ENCODE measurements at regions not wholly inside any gene's neighbourhood (a gene's known extent, or its start where the extent isn't known, plus 50 kb on each side); places are given as distances from the start of the nearest gene placed in this dataset.
"Not testable (repeated sequence)": the region's sequence is repeated elsewhere in the genome, so short reads cannot be mapped to it uniquely, and the experiment has no call there.

- no peak for DNase-seq
Observed at GRCh38 chr13:86870444-86870843, 800.7 kb upstream of the SLITRK5 start.

DNA sequence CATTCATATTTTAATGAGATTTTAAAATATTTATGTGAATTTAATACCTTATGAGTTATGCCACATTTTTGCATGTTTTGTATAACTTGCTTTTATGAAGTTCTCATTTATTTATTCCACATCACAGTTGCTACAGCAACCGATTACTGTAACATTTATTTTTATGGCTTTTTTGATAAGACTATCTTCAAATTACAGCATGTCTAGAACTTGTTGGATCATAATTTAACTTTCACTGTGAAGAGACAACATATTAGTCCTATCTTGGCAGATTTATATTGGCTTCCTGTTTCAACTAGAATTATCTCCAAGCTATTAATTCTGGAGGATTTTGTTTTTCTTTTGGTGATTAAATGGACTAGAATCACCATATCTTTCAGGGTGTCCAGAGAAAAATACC, 793.7 kb upstream of the SLITRK5 start:
- no peak for DNase-seq

DNA sequence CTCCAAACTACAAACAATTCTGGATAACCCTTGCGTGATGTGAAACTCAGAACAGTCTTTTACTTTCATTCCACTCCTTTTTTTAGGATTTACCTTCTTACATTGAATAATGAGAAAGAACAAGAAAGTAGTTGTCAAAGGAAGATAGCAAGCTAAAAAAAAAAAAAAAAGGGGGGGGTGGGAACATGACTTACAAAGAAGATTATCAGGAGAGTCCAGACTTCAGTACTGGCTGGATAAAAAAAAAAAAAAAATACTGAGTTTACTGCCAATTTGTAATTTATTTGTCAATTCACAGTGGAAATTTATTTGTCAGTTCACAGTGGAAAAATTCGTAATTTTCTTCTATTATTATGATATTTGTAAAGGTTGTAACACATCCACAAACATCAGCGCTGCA, 792.4 kb upstream of the SLITRK5 start:
- DNase-seq: no peak

DNA sequence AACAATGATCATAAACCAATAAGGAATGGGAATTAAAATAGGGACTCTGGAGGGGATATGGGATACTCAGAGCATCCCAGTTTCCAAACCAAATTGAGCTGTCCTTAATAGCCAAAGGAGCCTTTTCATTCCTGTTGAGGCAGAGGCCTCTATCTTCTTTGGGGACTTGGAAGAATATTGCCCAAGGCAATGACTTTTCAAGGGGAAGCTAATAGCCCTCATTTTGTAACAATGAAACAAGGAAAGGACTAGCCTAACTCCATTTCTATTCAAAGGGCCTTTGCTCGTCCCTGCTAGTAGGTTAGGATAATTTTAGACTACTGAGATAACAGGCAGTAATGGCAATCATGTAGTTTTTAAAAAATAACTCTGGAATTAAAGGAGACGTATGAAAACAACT, 789.8 kb upstream of the SLITRK5 start:
- no peak for DNase-seq

GRCh38 chr13:86882107-86882506, 789.1 kb upstream of the SLITRK5 start:
- no peak for DNase-seq

- no peak for DNase-seq
Observed at GRCh38 chr13:86882835-86883234, 788.3 kb upstream of the SLITRK5 start.

GRCh38 chr13:86892330-86892729, 778.8 kb upstream of the SLITRK5 start:
- DNase-seq: no peak

DNA sequence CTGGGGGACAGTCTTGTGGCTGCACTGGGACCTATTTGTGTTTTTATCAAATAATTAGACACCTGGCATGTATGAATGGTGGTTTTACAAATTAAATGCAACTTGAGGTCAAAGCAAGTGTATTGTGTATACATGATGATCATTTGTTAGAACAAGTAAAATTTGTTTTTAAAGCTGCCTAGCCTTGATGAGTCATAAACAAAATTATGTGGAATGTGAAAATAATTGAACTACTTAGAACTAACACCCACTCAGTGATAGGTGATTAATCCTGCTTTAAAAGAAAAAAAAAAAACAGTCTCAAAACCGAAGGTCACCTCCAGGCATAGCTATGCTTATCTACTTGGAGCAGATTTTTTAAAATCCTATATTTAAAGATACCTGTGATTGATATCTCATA, 770.3 kb upstream of the SLITRK5 start:
- DNase-seq: no peak

GRCh38 chr13:86906127-86906874, 764.9 kb upstream of the SLITRK5 start:
- DNase-seq: no peak

GRCh38 chr13:86907156-86907555, 764.0 kb upstream of the SLITRK5 start:
- DNase-seq: no peak

DNA sequence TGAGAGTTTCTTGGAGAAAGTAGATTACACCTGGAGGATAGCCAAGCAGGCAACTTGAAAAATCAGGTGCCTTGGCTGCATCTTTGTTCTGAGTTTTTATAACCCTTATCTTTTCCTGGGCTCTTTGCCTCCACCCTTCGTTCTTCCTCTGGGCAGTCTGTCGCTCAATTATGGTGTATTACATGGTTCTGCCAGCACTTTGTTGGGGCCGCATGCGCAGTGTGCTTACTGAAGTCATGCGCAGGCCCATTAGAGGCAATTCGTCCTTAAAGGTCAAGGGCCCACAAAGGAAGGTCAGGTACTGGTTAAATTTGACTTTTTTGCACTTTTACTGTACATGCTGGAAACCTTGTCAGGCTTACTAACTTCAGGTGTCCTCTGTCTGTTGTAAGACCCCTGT, 761.9 kb upstream of the SLITRK5 start:
- no peak for DNase-seq

DNA sequence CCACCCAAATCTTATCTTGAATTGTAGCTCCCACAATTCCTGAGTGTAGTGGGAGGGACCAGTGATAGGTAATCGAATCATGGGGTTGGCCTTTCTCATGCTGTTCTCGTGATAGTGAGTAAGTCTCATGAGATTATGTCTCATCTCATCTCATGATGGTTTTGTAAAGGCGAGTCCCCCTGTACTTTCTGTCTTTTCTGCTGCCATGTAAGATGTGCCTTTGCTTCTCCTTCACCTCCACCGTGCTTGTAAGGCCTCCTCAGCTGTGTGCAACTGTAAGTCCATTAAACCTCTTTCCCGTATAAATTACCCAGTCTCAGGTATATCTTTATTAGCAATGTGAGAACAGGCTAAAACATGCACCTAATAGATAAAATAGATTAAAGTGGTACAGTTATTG, 756.4 kb upstream of the SLITRK5 start:
- no peak for DNase-seq

DNA sequence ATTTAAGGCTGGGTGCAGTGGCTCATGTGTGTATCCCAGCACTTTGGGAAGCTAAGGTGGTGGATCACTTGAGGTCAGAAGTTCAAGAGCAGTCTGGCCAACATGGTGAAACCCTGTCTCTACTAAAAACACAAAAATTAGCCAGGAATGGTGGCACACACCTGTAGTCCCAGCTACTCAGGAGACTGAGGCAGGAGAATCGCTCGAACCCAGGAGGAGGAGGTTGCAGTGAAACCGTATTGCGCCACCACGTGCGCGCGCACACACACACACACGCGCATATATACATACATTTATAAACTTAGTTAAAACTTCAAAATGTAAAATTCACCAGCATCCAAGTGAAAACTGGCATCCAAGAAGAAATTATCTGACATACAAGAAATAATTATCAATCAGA, 753.7 kb upstream of the SLITRK5 start:
- DNase-seq: not testable (repeated sequence)

DNA sequence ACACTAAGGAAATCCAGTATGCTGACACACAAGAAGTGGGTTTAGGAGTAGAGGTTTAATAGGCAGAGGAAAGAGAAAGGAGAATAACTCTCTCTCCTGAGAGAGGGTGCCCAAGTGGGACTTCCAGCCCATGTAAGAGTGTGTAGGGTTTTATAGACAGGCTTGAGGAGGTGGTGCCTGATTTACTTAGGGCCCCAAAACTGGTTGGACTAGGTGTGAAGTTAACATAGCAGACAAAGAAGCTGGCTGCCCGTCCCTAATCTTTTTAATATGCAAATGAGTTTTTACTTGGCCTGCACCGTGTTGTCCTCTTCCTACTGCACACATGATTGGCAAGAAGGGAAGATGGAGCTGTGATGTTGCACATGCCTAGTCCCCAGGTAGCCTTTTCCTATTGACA, 752.5 kb upstream of the SLITRK5 start:
- DNase-seq: no peak

DNA sequence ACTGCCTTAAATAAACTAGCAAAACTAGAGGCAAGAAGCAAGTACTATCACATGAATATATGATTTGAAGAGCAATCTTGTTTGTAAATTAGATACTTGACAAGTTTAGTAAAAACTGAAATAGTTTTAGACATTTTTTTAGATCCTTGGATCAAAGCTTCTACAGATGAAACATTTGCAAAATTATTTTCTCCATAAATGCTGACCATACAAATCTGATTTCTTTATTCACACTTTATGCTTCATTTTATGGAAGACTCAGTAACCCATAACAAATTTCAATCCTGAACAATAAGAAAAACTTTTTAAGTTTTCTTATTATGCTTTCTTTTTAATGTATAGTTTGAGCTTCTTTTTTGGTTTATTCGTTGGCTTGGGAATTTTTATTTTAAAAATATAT, 750.2 kb upstream of the SLITRK5 start:
- DNase-seq: no peak

- no peak for DNase-seq
Observed at GRCh38 chr13:86922936-86923335, 748.2 kb upstream of the SLITRK5 start.

- DNase-seq: not testable (repeated sequence)
Observed at GRCh38 chr13:86926916-86927315, 744.3 kb upstream of the SLITRK5 start.

DNA sequence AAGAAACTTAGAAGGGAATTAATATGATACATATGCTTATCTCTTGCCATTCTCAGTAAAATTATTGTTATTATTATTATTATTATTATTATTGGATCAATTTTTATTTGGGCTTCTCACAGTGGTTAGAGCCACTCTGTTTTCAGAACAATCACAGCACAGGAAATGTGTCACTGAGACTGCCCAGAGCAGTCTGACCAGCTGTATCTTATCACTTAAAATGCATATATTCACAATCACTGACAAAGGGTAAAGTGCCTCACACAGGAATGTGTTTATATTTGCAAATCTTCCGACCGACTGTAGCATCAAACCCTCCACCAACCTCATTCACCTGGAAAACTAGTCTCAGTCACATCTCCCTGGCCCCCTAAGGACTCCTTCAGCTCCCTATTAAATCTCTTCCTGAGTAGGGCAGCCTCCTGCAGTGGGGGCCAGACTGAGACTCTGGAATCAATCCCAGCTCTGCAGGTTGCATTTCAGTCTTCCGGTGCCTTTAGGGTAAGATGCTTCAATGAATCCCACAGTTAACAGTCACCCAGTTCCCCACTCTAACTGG, 738.3 kb upstream of the SLITRK5 start:
- no peak for DNase-seq

DNA sequence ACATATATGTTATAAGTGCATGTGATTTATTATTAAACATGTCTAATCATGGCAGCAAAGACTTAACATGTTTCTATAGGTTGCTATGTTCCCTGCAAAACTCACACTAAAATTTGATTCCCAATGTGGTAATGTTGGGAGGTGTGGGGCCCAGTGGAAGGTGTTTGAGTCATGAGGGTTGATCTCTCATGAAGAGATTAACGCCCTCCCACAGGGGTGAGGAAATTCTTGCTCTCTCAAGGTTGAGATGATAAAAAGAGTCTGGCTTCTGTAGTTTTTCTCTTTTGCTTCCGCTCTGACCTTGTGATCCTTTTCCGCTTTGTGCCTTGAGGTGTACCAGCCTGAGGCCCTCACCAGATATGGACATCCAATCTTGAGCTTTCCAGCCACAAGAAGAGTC, 737.5 kb upstream of the SLITRK5 start:
- DNase-seq: no peak

GRCh38 chr13:86937316-86937715, 733.9 kb upstream of the SLITRK5 start:
- DNase-seq: no peak

DNA sequence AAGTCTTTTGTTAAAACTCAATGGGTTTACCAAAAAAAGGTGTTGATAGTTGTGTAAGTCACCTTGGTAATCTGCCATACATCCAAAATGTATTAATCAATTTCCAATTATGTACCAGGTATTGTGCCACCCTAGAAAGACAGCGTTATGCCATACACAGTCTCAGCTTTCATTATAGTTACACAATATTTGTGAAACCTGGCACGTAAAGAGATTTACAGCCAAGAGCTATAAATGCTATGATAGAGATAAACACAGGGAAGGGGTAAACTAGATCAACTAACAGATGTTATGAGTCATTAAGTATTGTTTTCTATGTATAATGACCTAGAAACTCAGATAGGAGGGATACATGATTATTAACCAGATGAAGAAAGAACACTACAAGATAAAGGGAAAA, 725.6 kb upstream of the SLITRK5 start:
- DNase-seq: no peak

DNA sequence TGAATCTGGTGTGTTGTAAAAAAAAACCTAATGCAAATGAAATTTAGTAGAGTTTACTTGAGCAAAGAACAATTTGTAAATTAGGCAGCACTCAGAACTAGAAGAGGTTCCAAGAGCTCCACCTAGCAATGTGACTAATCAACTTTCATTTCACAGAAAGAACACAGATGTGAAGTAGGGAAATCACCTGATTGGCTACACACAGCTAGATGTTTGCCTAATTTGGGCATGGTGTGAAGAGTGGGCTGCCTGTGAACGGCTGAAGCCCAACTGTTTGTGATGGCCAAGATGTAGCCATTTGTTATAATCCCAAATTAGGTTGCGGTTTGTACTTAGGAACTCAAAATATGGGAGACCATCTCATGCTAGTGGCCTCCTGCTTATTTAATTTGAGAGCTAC, 724.4 kb upstream of the SLITRK5 start:
- DNase-seq: no peak

DNA sequence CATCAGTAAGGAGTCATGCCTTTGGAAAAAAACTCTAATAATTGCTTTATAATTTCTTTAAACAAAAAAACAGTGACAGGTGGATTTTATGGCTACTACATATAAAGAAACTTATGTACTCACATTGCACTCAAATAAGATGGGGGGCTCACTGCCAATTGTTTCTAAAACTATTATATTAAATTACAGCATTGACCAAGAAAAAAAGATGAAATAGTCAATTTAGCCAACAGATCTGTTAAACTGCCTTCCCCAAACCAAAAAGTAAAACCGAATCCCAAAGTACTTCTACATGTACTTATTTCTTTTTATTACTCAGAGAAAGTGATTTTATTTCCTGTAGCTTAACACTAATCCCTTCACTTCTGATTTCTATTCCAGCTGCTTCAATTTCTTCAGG, 716.8 kb upstream of the SLITRK5 start:
- DNase-seq: no peak

- DNase-seq: no peak
Observed at GRCh38 chr13:86960876-86961275, 710.3 kb upstream of the SLITRK5 start.

All from activated effector memory CD4-positive, alpha-beta T cell treated with anti-CD3 and anti-CD28 coated beads, Interleukin-2, amount 50 U/mL, for 16 hours (primary cell).